ENCODE measurements at regions not wholly inside any gene's neighbourhood (a gene's known extent, or its start where the extent isn't known, plus 50 kb on each side); places are given as distances from the start of the nearest gene placed in this dataset.
"Not testable (repeated sequence)": the region's sequence is repeated elsewhere in the genome, so short reads cannot be mapped to it uniquely, and the experiment has no call there.

- no peak for DNase-seq (ENCODE audit: low spot score)
Observed at GRCh38 chr10:8615118-8615517, 560.6 kb downstream of the GATA3 start.

- DNase-seq (ENCODE audit: low spot score) = peak; percentile 33
Observed at GRCh38 chr10:8616166-8616565, 561.7 kb downstream of the GATA3 start.

GRCh38 chr10:8617792-8618191 lies 563.3 kb downstream of the GATA3 start:
- no peak for DNase-seq (ENCODE audit: low spot score)

GRCh38 chr10:8618834-8619233 lies 564.3 kb downstream of the GATA3 start:
- DNase-seq (ENCODE audit: low spot score) = peak; percentile 50

- peak; percentile 6 for DNase-seq (ENCODE audit: low spot score)
Observed at GRCh38 chr10:8628351-8628750, 573.9 kb downstream of the GATA3 start.

- no peak for DNase-seq (ENCODE audit: low spot score)
Observed at GRCh38 chr10:8633909-8634308, 579.4 kb downstream of the GATA3 start.

- no peak for DNase-seq (ENCODE audit: low spot score)
Observed at GRCh38 chr10:8636371-8636770, 581.9 kb downstream of the GATA3 start.

GRCh38 chr10:8637640-8638039 lies 583.2 kb downstream of the GATA3 start:
- no peak for DNase-seq (ENCODE audit: low spot score)

GRCh38 chr10:8638088-8638672 lies 583.7 kb downstream of the GATA3 start:
- no peak for DNase-seq (ENCODE audit: low spot score)

GRCh38 chr10:8639486-8640185 lies 585.1 kb downstream of the GATA3 start:
- DNase-seq (ENCODE audit: low spot score) = no peak

GRCh38 chr10:8640301-8640700 lies 585.8 kb downstream of the GATA3 start:
- no peak for DNase-seq (ENCODE audit: low spot score)

GRCh38 chr10:8640878-8641277 lies 586.4 kb downstream of the GATA3 start:
- no peak for DNase-seq (ENCODE audit: low spot score)

GRCh38 chr10:8656261-8656660 lies 601.8 kb downstream of the GATA3 start:
- DNase-seq (ENCODE audit: low spot score) = no peak

GRCh38 chr10:8659982-8660381 lies 605.5 kb downstream of the GATA3 start:
- DNase-seq (ENCODE audit: low spot score) = no peak

- no peak for DNase-seq (ENCODE audit: low spot score)
Observed at GRCh38 chr10:8661886-8662285, 607.4 kb downstream of the GATA3 start.

GRCh38 chr10:8663131-8663530 lies 608.6 kb downstream of the GATA3 start:
- no peak for DNase-seq (ENCODE audit: low spot score)

- no peak for DNase-seq (ENCODE audit: low spot score)
Observed at GRCh38 chr10:8665322-8665721, 610.8 kb downstream of the GATA3 start.

- peak; percentile 19 for DNase-seq (ENCODE audit: low spot score)
Observed at GRCh38 chr10:8670461-8670860, 616.0 kb downstream of the GATA3 start.

GRCh38 chr10:8674230-8674629 lies 619.7 kb downstream of the GATA3 start:
- no peak for DNase-seq (ENCODE audit: low spot score)

- no peak for DNase-seq (ENCODE audit: low spot score)
Observed at GRCh38 chr10:8677642-8678041, 623.2 kb downstream of the GATA3 start.

- DNase-seq (ENCODE audit: low spot score) = not testable (repeated sequence)
Observed at GRCh38 chr10:8684916-8685315, 630.4 kb downstream of the GATA3 start.

- no peak for DNase-seq (ENCODE audit: low spot score)
Observed at GRCh38 chr10:8688881-8689280, 634.4 kb downstream of the GATA3 start.

GRCh38 chr10:8691498-8692017 lies 637.1 kb downstream of the GATA3 start:
- no peak for DNase-seq (ENCODE audit: low spot score)

GRCh38 chr10:8693635-8694034 lies 639.1 kb downstream of the GATA3 start:
- DNase-seq (ENCODE audit: low spot score) = not testable (repeated sequence)

All from SW480 (cell line).